Pancreas (tissue), 10 donors: ENCODE measurements at regions not wholly inside any gene's neighbourhood (a gene's known extent, or its start where the extent isn't known, plus 50 kb on each side); places are given as distances from the start of the nearest gene placed in this dataset.

Source experiments
- ATAC-seq, 4 donors: fragments of 200-7000 bp; cut with Tn5 transposase; one replicate each; pipeline versions ENCODE4 v1.8.0 to v1.9.1; 2020; ENCODE audit warnings: mild to moderate bottlenecking in 4 of 4, moderate library complexity in 4 of 4
- DNase-seq, 6 donors: peaks; one replicate each; pipeline ENCODE4 v3.0.0-alpha.2; 2020
- FAIRE-seq: peaks from 2 replicates; lab custom pipeline; 2012; peaks lifted over from hg19 to GRCh38; lab: Jason Lieb, UNC
- H3K27ac ChIP-seq, 4 donors: fragments of 200-600 bp; sonication (generic); 1 replicate in 3 of 4; 2 replicates in 1 of 4; pipeline versions ENCODE4 v1.5.0 to v1.8.0; 2020
- H3K27me3 ChIP-seq, 4 donors: fragments of 200-600 bp; one replicate each; pipeline ENCODE4 v1.8.0; 2021
- H3K36me3 ChIP-seq, 3 donors: fragments of 200-600 bp; sonication (generic) in 1 of 3; one replicate each; pipeline versions ENCODE4 v1.5.0 to v1.8.0; 2020 to 2021
- H3K4me1 ChIP-seq, 3 donors: fragments of 200-600 bp; one replicate each; pipeline ENCODE4 v1.8.0; 2021
- H3K4me3 ChIP-seq, 4 donors: fragments of 200-600 bp; sonication (generic) in 2 of 4; one replicate each; pipeline versions ENCODE4 v1.5.0 to v1.8.0; 2020 to 2021
- H3K9me3 ChIP-seq, 4 donors: fragments of 200-600 bp; one replicate each; pipeline ENCODE4 v1.8.0; 2021
- WGBS, 2 donors: extraction: QIAGEN DNeasy Blood & Tissue Kit; methylation state at CpG; one replicate each; pipeline ENCODE4 v1.1.7; 2013; 5-methylcytosine and 5-hydroxymethylcytosine counted together
- intact Hi-C, 3 donors: fragments of 100-400 bp; cut with DNase I; formaldehyde crosslinking; loops; one replicate each; pipeline versions ENCODE4 v1.11.1 to v1.14.2; 2022
- TF ChIP-seq, protein P1 (sequence below), 4 donors: fragments of 200-600 bp; sonication (generic) in 3 of 4; IDR thresholded peaks; one replicate each; pipeline versions ENCODE4 v1.5.0 to v1.8.0; 2021; ENCODE audit warnings: antibody characterized with exemption in 4 of 4
- donor health status: healthy with polysubstance abuse.
- donor health status: DM: no; HTN: no; CAD: no; lungs with moderate emphysema.
- donor health status: DM: no; HTN: no; CAD: no.
- donor health status: control.
- donor health status: control.
- donor health status: Bipolar disorder and iron deficiency.
- donor health status: DM: yes; HTN: yes; CAD: no.
- donor health status: DM: no; HTN: no; CAD: no.
- donor health status: DM: no; HTN: no; CAD: no.
- donor health status: DM: yes; HTN: yes; CAD: no.

DNA sequence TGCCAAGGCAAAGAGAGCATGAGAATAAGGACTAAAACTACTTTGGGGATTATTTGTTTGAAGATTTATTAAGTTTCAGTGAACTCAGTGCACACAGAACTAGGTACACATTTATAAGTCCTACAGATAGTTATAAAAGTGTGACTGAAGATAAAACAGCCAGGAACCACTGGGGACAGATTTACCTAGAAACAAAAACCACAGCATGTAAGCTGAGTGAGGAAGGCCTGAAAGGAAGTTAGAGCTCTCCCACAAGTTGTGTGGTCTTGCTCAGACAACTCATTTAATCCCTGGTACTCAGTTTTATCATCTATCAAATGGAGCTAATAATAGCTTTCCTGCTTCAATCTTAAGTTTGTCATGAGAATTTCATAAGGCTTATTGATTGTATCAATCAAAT lies 311.2 kb upstream of the FAT3 start:
- no peaks in the 10 kb centered on the region for H3K9me3 ChIP-seq
- no peak overlapping the region for H3K27ac ChIP-seq
- no peak for ATAC-seq
- intact Hi-C loops: no loop called here
- no peaks in the 10 kb centered on the region for H3K36me3 ChIP-seq
- no peak for FAIRE-seq
- TF ChIP-seq, protein P1, sequence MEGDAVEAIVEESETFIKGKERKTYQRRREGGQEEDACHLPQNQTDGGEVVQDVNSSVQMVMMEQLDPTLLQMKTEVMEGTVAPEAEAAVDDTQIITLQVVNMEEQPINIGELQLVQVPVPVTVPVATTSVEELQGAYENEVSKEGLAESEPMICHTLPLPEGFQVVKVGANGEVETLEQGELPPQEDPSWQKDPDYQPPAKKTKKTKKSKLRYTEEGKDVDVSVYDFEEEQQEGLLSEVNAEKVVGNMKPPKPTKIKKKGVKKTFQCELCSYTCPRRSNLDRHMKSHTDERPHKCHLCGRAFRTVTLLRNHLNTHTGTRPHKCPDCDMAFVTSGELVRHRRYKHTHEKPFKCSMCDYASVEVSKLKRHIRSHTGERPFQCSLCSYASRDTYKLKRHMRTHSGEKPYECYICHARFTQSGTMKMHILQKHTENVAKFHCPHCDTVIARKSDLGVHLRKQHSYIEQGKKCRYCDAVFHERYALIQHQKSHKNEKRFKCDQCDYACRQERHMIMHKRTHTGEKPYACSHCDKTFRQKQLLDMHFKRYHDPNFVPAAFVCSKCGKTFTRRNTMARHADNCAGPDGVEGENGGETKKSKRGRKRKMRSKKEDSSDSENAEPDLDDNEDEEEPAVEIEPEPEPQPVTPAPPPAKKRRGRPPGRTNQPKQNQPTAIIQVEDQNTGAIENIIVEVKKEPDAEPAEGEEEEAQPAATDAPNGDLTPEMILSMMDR (IDR thresholded peaks at IDR 0.05): no peak
- no peak for DNase-seq
- no peak overlapping the region for H3K4me3 ChIP-seq
- H3K4me1 ChIP-seq: no peaks in the 10 kb centered on the region
- H3K27me3 ChIP-seq: no peaks in the 10 kb centered on the region

DNA sequence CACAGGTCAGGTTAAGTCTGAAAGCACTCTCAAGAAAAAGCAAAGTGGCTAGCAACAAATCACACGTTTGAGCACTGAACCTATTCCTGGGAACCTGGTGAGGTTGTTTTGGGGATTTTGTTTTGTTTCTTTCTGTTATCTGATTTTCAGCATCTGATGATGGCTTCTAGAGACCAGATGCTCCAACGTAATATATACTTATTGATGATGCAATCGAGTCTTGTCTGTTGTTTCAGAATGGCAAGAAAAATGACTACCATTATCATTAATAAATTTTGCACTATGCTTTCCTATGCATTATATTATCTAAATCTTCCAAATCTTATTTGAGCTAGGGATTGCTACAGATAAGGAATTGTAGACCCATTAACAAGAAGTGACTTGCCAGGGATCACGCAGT lies 312.3 kb upstream of the FAT3 start:
- FAIRE-seq: no peak
- intact Hi-C loops: no loop called here
- Histone ChIP-seq H3K36me3 (no peaks in the 10 kb centered on the region), H3K27me3 (no peaks in the 10 kb centered on the region), H3K9me3 (no peaks in the 10 kb centered on the region), H3K4me1 (no peaks in the 10 kb centered on the region), H3K27ac (no peak overlapping the region), H3K4me3 (no peak overlapping the region)
- ATAC-seq: no peak
- no peak for DNase-seq
- 47 to 66% methylated on average over 4 of the region's 4 CpGs for WGBS, 2 donors
- TF ChIP-seq, protein P1 (IDR thresholded peaks at IDR 0.05): no peak

DNA sequence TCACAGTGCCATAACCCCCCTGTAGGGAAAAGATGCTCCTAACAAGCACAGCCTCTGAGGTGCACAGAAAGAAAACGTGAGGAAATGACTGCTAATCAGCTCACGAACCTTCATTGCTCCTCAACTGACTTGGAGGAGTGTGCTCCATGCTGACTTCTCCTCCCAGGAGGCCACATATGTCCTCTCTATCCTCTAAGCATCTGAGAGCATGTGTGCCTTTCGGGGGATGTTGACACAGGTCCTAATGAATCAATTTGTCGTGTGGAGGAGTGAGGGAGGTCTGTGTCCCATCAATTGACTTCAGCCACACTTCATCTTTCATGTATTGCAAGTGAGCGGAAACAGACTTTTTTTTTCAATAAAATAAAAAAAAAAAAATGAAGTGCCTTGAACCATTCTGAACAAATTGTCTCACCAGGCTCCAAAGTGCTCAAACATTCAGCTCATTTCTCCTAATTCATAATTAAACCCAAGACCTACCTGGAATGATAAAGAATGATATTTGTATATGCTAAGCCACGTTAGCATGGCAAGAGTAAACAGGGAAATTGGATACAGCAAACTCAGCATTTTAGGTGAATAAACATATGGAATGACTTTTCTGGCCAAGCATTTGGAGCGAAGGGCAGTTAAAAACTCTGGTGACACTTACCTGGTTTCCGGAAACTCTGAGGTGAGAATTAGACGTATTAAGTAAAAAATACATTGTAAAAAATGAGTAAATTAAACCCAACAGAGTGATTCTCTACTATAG lies 317.6 kb upstream of the FAT3 start:
- WGBS, 2 donors: 53 to 55% methylated on average over 9 of the region's 9 CpGs
- TF ChIP-seq, protein P1 (IDR thresholded peaks at IDR 0.05): no peak
- no peaks in the 10 kb centered on the region for H3K4me1 ChIP-seq
- ATAC-seq (no peak), FAIRE-seq (no peak), DNase-seq (no peak)
- H3K27me3 ChIP-seq: no peaks in the 10 kb centered on the region
- no peaks in the 10 kb centered on the region for H3K9me3 ChIP-seq
- no peaks in the 10 kb centered on the region for H3K36me3 ChIP-seq
- intact Hi-C loops: no loop called here
- no peak overlapping the region for H3K27ac ChIP-seq
- H3K4me3 ChIP-seq: no peak overlapping the region

DNA sequence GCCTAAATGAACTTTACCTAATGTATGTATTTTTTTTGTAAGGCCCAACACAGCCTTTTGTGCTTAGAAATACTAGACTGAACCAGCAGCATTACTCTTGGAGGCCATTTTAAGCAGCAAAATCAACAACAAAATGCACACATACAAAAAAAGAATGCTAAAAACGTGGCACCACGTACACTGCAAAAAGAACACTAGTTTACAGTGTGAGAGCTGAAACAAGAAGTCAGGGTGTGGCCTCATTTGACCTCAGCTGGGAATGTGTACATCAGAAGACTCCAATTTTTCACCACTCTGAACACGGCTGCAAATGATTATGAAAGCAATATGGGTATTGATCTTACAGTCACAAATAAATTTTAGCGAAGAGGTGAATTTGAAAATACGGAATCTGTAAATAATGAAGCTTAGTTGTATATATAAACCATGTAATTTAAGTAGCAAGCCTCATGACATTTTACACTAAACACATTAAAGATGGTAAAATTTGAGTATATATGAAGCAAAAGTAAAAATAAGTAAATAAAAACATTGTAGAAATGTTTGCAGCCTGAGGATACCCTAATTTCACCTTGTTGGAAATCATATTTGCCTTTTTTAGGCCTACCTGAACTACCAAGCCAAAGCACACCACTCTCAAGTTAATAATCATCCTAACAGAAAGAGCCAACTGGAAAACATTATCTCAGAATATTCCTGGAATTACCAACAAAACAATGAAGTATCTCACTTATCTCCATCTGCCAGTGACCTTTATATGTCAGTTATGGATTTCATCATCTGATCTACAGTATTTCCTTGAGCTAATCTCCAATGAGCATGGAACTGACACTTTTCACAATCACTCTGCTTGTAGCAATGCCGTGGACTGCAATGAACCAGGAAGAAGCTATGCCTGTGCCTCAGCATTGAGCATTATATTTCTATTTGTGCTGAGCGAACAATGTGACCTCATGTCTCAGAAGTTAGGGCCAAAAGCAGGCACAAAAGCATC lies 319.5 kb upstream of the FAT3 start:
- TF ChIP-seq, protein P1 (IDR thresholded peaks at IDR 0.05): no peak
- Histone ChIP-seq H3K4me3 (no peak overlapping the region), H3K9me3 (no peaks in the 10 kb centered on the region), H3K27ac (no peak overlapping the region), H3K4me1 (no peaks in the 10 kb centered on the region), H3K36me3 (no peaks in the 10 kb centered on the region), H3K27me3 (no peaks in the 10 kb centered on the region)
- ATAC-seq (peak in 1 of 4 donors; percentile 23), FAIRE-seq (no peak), DNase-seq (no peak)
- 67% methylated on average over 7 of the region's 7 CpGs for WGBS, 2 donors
- intact Hi-C loops: no loop called here
